HEK293 (cell line): ENCODE measurements at regions not wholly inside any gene's neighbourhood (a gene's known extent, or its start where the extent isn't known, plus 50 kb on each side); places are given as distances from the start of the nearest gene placed in this dataset.

Experiments
- CTCF ChIA-PET: fragments of 350-600 bp; formaldehyde crosslinking; extraction: SDS; loops from one replicate; lab custom pipeline; 2021; ENCODE audit warnings: antibody characterized with exemption; lab: Yijun Ruan, JAX
- POLR2A ChIA-PET: fragments of 300-600 bp; formaldehyde crosslinking; extraction: SDS; loops from one replicate; lab custom pipeline; 2020; ENCODE audit warnings: antibody characterized with exemption, inconsistent platforms; lab: Yijun Ruan, JAX
- H3K27ac ChIP-seq: fragments of 200-500 bp; sonication (Bioruptor generic); 2 replicates; pipeline ENCODE4 v1.5.1; 2014; ENCODE audit warnings: low read depth, low read length, control low read depth, inconsistent platforms; ENCODE audit errors: extremely low read depth
- H3K36me3 ChIP-seq, 2 experiments: fragments of 200-500 bp in 1 of 2; sonication (Bioruptor generic) in 1 of 2; 1 replicate in 1 of 2; 2 replicates in 1 of 2; pipeline ENCODE4 v1.5.1; 2014 to 2017; ENCODE audit warnings: inconsistent platforms in 2 of 2, low read length in 2 of 2; ENCODE audit not compliant: control insufficient read depth in 2 of 2, insufficient read depth in 1 of 2
- H3K4me1 ChIP-seq: fragments of 200-500 bp; sonication (Bioruptor generic); 2 replicates; pipeline ENCODE4 v1.5.1; 2014; ENCODE audit warnings: mild to moderate bottlenecking, low read length, inconsistent platforms; ENCODE audit not compliant: control insufficient read depth, insufficient read depth
- H3K4me3 ChIP-seq: 2 replicates; pipeline ENCODE4 v1.5.1; 2011; ENCODE audit warnings: low read depth, mild to moderate bottlenecking, control low read depth, low read length, moderate library complexity
- H3K9me3 ChIP-seq: fragments of 200-500 bp; sonication (Bioruptor generic); 2 replicates; pipeline ENCODE4 v1.5.1; 2014; ENCODE audit warnings: low read depth, low read length, inconsistent platforms; ENCODE audit not compliant: control insufficient read depth, insufficient read depth
- GLI4 ChIP-seq: fragments of 450-650 bp; formaldehyde crosslinking; IDR thresholded peaks from 2 replicates; pipeline ENCODE4 v1.5.1; 2016; ENCODE audit warnings: missing biosample characterization, missing genetic modification characterization
- HOXC10 ChIP-seq: sonication (generic); formaldehyde crosslinking; IDR thresholded peaks from 2 replicates; pipeline ENCODE4 v1.8.1; 2023; ENCODE audit warnings: mild to moderate bottlenecking, missing genetic modification reagents
- PRDM1 ChIP-seq: fragments of 450-650 bp; formaldehyde crosslinking; IDR thresholded peaks from 2 replicates; pipeline ENCODE4; 2016; ENCODE audit warnings: missing biosample characterization, missing genetic modification characterization
- TRIM28 ChIP-seq: IDR thresholded peaks from 2 replicates; pipeline ENCODE4 v1.6.1; 2011; ENCODE audit warnings: low read length, control low read depth, borderline replicate concordance
- ZBTB21 ChIP-seq: fragments of 450-650 bp; formaldehyde crosslinking; IDR thresholded peaks from 2 replicates; pipeline ENCODE4 v1.5.1; 2017; ENCODE audit warnings: missing biosample characterization, missing genetic modification characterization
- ZFP3 ChIP-seq: fragments of 450-650 bp; formaldehyde crosslinking; IDR thresholded peaks from 2 replicates; pipeline ENCODE4 v1.5.1; 2016; ENCODE audit warnings: low read depth, missing biosample characterization, missing genetic modification characterization
- ZFP37 ChIP-seq: fragments of 450-650 bp; formaldehyde crosslinking; IDR thresholded peaks from 2 replicates; pipeline ENCODE4 v1.5.1; 2016; ENCODE audit warnings: missing biosample characterization, missing genetic modification characterization
- ZFP41 ChIP-seq: fragments of 450-650 bp; formaldehyde crosslinking; IDR thresholded peaks from 2 replicates; pipeline ENCODE4 v1.5.1; 2016; ENCODE audit warnings: missing biosample characterization, missing genetic modification characterization, borderline replicate concordance
- ZNF175 ChIP-seq: fragments of 450-650 bp; formaldehyde crosslinking; IDR thresholded peaks from 2 replicates; pipeline ENCODE4 v1.5.1; 2016; ENCODE audit warnings: missing biosample characterization, missing genetic modification characterization
- ZNF266 ChIP-seq: fragments of 450-650 bp; formaldehyde crosslinking; IDR thresholded peaks from 2 replicates; pipeline ENCODE4 v1.5.1; 2016; ENCODE audit warnings: missing biosample characterization, missing genetic modification characterization, low read depth
- ZNF350 ChIP-seq: fragments of 450-650 bp; formaldehyde crosslinking; IDR thresholded peaks from 2 replicates; pipeline ENCODE4 v1.5.0; 2017; ENCODE audit warnings: missing biosample characterization, mild to moderate bottlenecking, missing genetic modification characterization
- ZNF354C ChIP-seq: fragments of 450-650 bp; formaldehyde crosslinking; IDR thresholded peaks from 2 replicates; pipeline ENCODE4 v1.5.1; 2016; ENCODE audit warnings: missing biosample characterization, missing genetic modification characterization, low read depth, borderline replicate concordance
- ZNF398 ChIP-seq: fragments of 450-650 bp; formaldehyde crosslinking; IDR thresholded peaks from 2 replicates; pipeline ENCODE4 v1.5.1; 2017; ENCODE audit warnings: missing biosample characterization, missing genetic modification characterization
- ZNF423 ChIP-seq: fragments of 450-650 bp; formaldehyde crosslinking; IDR thresholded peaks from 2 replicates; pipeline ENCODE4 v1.5.1; 2016; ENCODE audit warnings: missing biosample characterization, missing genetic modification characterization
- ZNF518A ChIP-seq: fragments of 450-650 bp; formaldehyde crosslinking; conservative IDR thresholded peaks from 2 replicates; pipeline ENCODE4 v1.5.1; 2016; ENCODE audit warnings: low read depth, missing biosample characterization, missing genetic modification characterization
- ZNF560 ChIP-seq: fragments of 450-650 bp; formaldehyde crosslinking; IDR thresholded peaks from 2 replicates; pipeline ENCODE4 v1.5.1; 2017; ENCODE audit warnings: missing biosample characterization, missing genetic modification characterization, borderline replicate concordance
- ZNF830 ChIP-seq: fragments of 450-650 bp; IDR thresholded peaks from 2 replicates; pipeline ENCODE4 v1.5.0; 2018; ENCODE audit warnings: missing biosample characterization, missing genetic modification characterization, low read depth, mild to moderate bottlenecking, moderate library complexity
- ZSCAN16 ChIP-seq: fragments of 450-650 bp; formaldehyde crosslinking; IDR thresholded peaks from 2 replicates; pipeline ENCODE4 v1.5.1; 2016; ENCODE audit warnings: missing biosample characterization, missing genetic modification characterization
- ZSCAN23 ChIP-seq: fragments of 450-650 bp; formaldehyde crosslinking; IDR thresholded peaks from 2 replicates; pipeline ENCODE4 v1.5.1; 2016; ENCODE audit warnings: missing biosample characterization, missing genetic modification characterization
- ZSCAN30 ChIP-seq: fragments of 450-650 bp; IDR thresholded peaks from 2 replicates; pipeline ENCODE4 v1.5.1; 2018; ENCODE audit warnings: missing biosample characterization, mild to moderate bottlenecking, missing genetic modification characterization, moderate library complexity
- TF ChIP-seq, protein P1 (sequence below): fragments of 450-650 bp; formaldehyde crosslinking; IDR thresholded peaks from 2 replicates; pipeline ENCODE4 v1.5.1; 2016; ENCODE audit warnings: missing biosample characterization, missing genetic modification characterization

GRCh38 chr6:106750946-106751345 lies 121.6 kb downstream of the QRSL1 start (continued):
- TF ChIP-seq TRIM28, result no peak
- no peak for TF ChIP-seq ZFP41 (tag by site-specific recombination)

DNA sequence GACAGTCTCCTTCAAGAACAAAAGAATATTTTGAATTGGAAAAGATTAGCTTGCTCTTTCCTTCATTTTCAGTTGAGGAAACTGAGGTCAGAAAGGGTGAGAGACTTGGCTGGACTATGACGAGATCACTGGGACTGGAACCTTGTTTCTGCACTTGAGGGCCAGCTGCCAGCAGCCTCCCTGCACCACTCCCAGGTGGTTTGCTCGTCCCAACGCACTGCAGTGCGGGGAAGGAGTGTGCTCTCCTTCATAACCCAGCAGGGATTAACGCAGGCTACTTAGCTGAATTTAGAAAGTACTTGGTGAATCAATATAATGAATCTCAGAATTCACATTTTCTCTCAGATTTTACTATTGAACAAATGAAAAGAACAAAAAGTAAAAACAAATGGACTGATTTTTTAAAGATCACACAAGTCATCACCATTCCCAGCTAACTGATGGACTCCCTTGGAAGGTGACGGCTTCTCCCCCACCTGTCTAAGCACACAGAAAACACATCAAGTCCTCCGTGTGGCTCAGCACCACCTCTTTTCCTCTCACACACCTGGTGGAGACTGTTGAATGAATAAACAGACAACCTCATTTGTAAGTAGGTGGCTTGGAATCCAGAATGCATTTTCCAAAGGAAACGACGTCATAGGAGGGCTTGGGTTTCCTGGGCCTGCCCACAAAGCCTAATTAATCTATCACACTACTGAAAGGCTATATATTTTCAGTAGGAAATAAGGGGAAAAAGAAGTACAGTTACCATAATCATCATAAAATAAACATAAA lies 121.0 kb downstream of the QRSL1 start:
- ChIA-PET CTCF (interaction anchor here (1.3 kb wide), 1 partner anchor 411 kb away, joined by 4 read pairs; no protein-coding TSS in a partner anchor), POLR2A (no interaction called here)
- no peaks in the 10 kb centered on the region for H3K36me3 ChIP-seq
- peaks cover 14% of the 10 kb centered on the region for H3K4me1 ChIP-seq
- TF ChIP-seq ZNF560 (no peak), PRDM1 (no peak), ZBTB21 (tag by site-specific recombination) (no peak), ZFP3 (no peak), ZFP37 (tag by site-specific recombination) (no peak), ZNF266 (no peak), ZSCAN16 (tag by site-specific recombination) (no peak), ZSCAN23 (tag by site-specific recombination) (no peak), ZNF830 (tag by site-specific recombination) (no peak), ZNF175 (no peak), ZNF518A (tag by site-specific recombination) (no peak), HOXC10 (CRISPR knock-in tag) (no peak), ZNF350 (no peak), GLI4 (no peak), ZNF398 (no peak), ZNF423 (tag by site-specific recombination) (no peak), ZNF354C (tag by site-specific recombination) (no peak), ZSCAN30 (tag by site-specific recombination) (no peak)
- TF ChIP-seq, protein P1, sequence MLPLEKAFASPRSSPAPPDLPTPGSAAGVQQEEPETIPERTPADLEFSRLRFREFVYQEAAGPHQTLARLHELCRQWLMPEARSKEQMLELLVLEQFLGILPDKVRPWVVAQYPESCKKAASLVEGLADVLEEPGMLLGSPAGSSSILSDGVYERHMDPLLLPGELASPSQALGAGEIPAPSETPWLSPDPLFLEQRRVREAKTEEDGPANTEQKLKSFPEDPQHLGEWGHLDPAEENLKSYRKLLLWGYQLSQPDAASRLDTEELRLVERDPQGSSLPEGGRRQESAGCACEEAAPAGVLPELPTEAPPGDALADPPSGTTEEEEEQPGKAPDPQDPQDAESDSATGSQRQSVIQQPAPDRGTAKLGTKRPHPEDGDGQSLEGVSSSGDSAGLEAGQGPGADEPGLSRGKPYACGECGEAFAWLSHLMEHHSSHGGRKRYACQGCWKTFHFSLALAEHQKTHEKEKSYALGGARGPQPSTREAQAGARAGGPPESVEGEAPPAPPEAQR, result no peak
- H3K4me3 ChIP-seq, result no peak overlapping the region
- no peaks in the 10 kb centered on the region for H3K9me3 ChIP-seq
- H3K27ac ChIP-seq, result no peak overlapping the region
